ENCODE measurements at regions not wholly inside any gene's neighbourhood (a gene's known extent, or its start where the extent isn't known, plus 50 kb on each side); places are given as distances from the start of the nearest gene placed in this dataset.

DNA sequence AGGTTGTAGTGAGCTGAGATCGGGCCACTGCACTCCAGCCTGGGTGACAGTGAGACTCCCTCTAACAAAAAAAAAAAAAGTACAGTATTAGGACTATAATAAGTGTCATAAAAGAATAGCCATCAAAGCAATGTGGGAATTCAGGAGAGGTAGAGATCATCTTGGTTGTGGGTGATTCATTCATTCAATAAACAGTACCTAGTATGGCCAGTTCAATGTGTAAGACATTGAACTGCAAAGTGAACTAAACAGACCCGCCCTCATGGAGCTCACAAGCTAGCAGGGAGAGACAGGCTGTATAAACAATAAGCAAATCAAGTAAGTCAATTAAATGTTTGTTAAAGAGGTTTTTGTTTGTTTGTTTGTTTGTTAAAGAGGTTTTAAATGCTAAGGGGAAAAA is 146.1 kb upstream of the RANBP3L start:
- TF ChIP-seq, protein P1, sequence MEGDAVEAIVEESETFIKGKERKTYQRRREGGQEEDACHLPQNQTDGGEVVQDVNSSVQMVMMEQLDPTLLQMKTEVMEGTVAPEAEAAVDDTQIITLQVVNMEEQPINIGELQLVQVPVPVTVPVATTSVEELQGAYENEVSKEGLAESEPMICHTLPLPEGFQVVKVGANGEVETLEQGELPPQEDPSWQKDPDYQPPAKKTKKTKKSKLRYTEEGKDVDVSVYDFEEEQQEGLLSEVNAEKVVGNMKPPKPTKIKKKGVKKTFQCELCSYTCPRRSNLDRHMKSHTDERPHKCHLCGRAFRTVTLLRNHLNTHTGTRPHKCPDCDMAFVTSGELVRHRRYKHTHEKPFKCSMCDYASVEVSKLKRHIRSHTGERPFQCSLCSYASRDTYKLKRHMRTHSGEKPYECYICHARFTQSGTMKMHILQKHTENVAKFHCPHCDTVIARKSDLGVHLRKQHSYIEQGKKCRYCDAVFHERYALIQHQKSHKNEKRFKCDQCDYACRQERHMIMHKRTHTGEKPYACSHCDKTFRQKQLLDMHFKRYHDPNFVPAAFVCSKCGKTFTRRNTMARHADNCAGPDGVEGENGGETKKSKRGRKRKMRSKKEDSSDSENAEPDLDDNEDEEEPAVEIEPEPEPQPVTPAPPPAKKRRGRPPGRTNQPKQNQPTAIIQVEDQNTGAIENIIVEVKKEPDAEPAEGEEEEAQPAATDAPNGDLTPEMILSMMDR (IDR thresholded peaks at IDR 0.05 in 2 of 3, conservative IDR thresholded peaks at IDR 0.05 in 1 of 3; ENCODE audit: control insufficient read depth in 2 of 3, extremely low read depth in 1 of 3, insufficient read depth in 1 of 3, low read depth in 3 of 3, low read length in 3 of 3), result no peak
- TF ChIP-seq YY1 (IDR thresholded peaks at IDR 0.05; ENCODE audit: low read depth, low read length), result no peak
- no peak for TF ChIP-seq PAX8 (IDR thresholded peaks at IDR 0.05)
- TF ChIP-seq RAD21 (IDR thresholded peaks at IDR 0.05; ENCODE audit: insufficient read depth, low read depth, low read length), result no peak
- no peak for TF ChIP-seq TARDBP (IDR thresholded peaks at IDR 0.05; ENCODE audit: borderline replicate concordance)
